PC-3 (cell line): ENCODE measurements at regions not wholly inside any gene's neighbourhood (a gene's known extent, or its start where the extent isn't known, plus 50 kb on each side); places are given as distances from the start of the nearest gene placed in this dataset.

ENCODE experiments used
- CTCF ChIP-seq: fragments of 300-600 bp; sonication (generic); conservative IDR thresholded peaks from 2 replicates; pipeline ENCODE4 v1.5.1; 2017; ENCODE audit warnings: antibody characterized with exemption, low read depth, mild to moderate bottlenecking, low read length
- EZH2phosphoT487 ChIP-seq: fragments of 300-600 bp; sonication (generic); IDR thresholded peaks from 2 replicates; pipeline ENCODE4 v1.6.1; 2018; ENCODE audit warnings: mild to moderate bottlenecking, antibody characterized with exemption, low read length, borderline replicate concordance

- TF ChIP-seq CTCF (no peak), EZH2phosphoT487 (no peak)
Observed at GRCh38 chr20:59498291-59498690, 106.0 kb upstream of the PHACTR3 start.
